ENCODE measurements at regions not wholly inside any gene's neighbourhood (a gene's known extent, or its start where the extent isn't known, plus 50 kb on each side); places are given as distances from the start of the nearest gene placed in this dataset.

DNA sequence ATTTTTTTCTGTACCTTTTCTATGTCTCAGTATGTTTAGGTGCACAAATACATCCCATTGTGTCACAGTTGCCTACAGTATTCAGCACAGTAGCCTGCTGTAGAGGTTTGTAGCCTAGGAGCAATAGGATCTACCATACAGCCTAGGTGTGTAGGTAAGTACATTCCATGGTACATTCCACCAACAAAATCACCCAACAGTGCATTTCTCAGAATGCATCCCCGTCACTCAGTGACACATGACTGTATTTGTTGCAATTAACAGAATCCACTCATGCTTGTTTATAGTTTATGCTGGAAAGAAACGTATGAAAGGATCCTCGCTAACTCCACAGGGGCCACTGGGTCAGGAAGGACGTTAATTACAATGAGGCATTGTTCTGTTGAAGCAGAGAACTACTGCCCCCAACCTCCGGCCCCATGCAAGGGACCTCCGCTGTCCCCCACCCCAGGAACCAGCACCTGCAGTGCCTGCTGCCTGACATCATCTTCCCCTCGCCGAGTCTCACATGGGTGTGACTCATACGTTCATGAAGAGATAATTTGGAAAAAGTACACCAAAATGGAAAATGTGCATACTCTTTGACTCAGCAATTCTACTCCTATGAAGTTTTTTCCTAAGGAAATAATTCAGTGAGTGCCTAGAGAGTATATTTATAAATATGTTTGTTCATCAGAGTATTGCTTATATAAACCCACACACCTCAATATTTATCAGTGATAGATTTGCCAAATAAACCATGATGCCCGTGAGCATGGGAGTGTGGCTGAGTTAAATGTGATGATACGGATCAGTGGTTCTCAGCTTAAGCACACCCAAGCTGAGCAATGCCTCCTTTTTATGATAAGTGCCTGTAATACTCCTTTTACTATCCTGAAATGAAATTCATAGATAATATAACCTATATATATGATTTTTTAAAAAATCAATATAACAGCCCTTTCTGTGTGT is 156.4 kb upstream of the ECI2 start:
- TF ChIP-seq POLR2A (IDR thresholded peaks at IDR 0.05) (no peak), POLR2AphosphoS5 (IDR thresholded peaks at IDR 0.05) (no peak), EP300 (IDR thresholded peaks at IDR 0.05) (no peak)
- TF ChIP-seq, protein P1, sequence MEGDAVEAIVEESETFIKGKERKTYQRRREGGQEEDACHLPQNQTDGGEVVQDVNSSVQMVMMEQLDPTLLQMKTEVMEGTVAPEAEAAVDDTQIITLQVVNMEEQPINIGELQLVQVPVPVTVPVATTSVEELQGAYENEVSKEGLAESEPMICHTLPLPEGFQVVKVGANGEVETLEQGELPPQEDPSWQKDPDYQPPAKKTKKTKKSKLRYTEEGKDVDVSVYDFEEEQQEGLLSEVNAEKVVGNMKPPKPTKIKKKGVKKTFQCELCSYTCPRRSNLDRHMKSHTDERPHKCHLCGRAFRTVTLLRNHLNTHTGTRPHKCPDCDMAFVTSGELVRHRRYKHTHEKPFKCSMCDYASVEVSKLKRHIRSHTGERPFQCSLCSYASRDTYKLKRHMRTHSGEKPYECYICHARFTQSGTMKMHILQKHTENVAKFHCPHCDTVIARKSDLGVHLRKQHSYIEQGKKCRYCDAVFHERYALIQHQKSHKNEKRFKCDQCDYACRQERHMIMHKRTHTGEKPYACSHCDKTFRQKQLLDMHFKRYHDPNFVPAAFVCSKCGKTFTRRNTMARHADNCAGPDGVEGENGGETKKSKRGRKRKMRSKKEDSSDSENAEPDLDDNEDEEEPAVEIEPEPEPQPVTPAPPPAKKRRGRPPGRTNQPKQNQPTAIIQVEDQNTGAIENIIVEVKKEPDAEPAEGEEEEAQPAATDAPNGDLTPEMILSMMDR (IDR thresholded peaks at IDR 0.05): no peak
